ENCODE measurements at regions not wholly inside any gene's neighbourhood (a gene's known extent, or its start where the extent isn't known, plus 50 kb on each side); places are given as distances from the start of the nearest gene placed in this dataset.

DNA sequence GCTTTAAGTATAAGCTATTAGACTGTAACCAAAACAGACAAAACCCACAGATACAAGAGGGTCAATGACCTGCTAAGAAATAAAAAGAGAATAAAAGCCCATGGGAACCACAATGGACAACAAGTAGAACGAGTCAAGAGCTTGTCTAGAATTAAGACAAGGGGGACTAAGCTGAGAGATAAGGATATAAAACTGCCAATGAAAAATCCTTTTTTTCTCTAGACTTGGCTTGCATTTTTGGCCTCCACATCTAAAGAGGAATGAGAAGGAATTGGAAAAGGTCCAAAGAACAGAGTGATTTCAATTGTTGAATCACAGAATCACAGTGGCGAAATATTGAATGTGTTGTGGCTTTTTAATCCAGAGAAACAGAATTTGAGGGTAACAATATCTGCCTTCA is 135.7 kb downstream of the QDPR start:
- no peaks in the 10 kb centered on the region for H3K36me3 Mint-ChIP-seq (ENCODE audit: low read depth)
- no peaks in the 10 kb centered on the region for H3K9me3 Mint-ChIP-seq
- TF ChIP-seq, protein P1, sequence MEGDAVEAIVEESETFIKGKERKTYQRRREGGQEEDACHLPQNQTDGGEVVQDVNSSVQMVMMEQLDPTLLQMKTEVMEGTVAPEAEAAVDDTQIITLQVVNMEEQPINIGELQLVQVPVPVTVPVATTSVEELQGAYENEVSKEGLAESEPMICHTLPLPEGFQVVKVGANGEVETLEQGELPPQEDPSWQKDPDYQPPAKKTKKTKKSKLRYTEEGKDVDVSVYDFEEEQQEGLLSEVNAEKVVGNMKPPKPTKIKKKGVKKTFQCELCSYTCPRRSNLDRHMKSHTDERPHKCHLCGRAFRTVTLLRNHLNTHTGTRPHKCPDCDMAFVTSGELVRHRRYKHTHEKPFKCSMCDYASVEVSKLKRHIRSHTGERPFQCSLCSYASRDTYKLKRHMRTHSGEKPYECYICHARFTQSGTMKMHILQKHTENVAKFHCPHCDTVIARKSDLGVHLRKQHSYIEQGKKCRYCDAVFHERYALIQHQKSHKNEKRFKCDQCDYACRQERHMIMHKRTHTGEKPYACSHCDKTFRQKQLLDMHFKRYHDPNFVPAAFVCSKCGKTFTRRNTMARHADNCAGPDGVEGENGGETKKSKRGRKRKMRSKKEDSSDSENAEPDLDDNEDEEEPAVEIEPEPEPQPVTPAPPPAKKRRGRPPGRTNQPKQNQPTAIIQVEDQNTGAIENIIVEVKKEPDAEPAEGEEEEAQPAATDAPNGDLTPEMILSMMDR (IDR thresholded peaks at IDR 0.05; ENCODE audit: unreplicated experiment in 3 of 3): no peak
- H3K4me1 Mint-ChIP-seq: peaks cover 30% of the 10 kb centered on the region
- H3K27ac Mint-ChIP-seq: peak overlapping the region; percentile 76 to 93 (median 91)
- H3K27me3 Mint-ChIP-seq (ENCODE audit: low read depth): no peaks in the 10 kb centered on the region
- peak overlapping the region in 2 of 3 experiments; percentile 11 to 21 for H3K4me3 Mint-ChIP-seq

DNA sequence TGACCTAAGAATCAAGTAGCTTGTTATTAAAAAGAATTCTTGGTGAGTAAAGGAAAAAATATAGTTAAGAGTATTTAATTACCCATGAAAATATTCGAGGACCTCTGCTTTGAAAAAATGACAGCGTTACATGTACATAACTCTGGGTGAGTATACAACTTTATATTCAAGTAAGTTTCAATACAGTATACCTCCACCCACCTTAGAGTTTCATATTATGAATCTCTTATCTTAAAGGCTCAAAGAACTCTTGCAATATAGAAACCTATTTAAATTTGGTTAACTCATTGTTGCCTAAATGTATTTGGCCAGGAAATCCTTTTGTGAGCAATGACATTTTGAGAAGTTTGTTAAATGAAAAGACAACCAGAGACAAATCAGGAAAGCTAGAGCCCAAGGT is 138.2 kb downstream of the QDPR start:
- no peaks in the 10 kb centered on the region for H3K27me3 Mint-ChIP-seq (ENCODE audit: low read depth)
- H3K4me1 Mint-ChIP-seq: peaks cover 24% of the 10 kb centered on the region
- H3K4me3 Mint-ChIP-seq: no peak overlapping the region
- H3K9me3 Mint-ChIP-seq: no peaks in the 10 kb centered on the region
- no peak overlapping the region for H3K27ac Mint-ChIP-seq
- TF ChIP-seq, protein P1 (IDR thresholded peaks at IDR 0.05; ENCODE audit: unreplicated experiment in 3 of 3): no peak
- no peaks in the 10 kb centered on the region for H3K36me3 Mint-ChIP-seq (ENCODE audit: low read depth)

GRCh38 chr4:17370818-17371217 is 141.1 kb downstream of the QDPR start:
- Mint-ChIP-seq H3K4me1 (peaks cover 8% of the 10 kb centered on the region), H3K36me3 (ENCODE audit: low read depth) (no peaks in the 10 kb centered on the region), H3K27ac (peak overlapping the region in 1 of 3 experiments; percentile 12), H3K4me3 (no peak overlapping the region), H3K27me3 (ENCODE audit: low read depth) (no peaks in the 10 kb centered on the region), H3K9me3 (no peaks in the 10 kb centered on the region)
- TF ChIP-seq, protein P1 (IDR thresholded peaks at IDR 0.05; ENCODE audit: unreplicated experiment in 3 of 3): no peak

DNA sequence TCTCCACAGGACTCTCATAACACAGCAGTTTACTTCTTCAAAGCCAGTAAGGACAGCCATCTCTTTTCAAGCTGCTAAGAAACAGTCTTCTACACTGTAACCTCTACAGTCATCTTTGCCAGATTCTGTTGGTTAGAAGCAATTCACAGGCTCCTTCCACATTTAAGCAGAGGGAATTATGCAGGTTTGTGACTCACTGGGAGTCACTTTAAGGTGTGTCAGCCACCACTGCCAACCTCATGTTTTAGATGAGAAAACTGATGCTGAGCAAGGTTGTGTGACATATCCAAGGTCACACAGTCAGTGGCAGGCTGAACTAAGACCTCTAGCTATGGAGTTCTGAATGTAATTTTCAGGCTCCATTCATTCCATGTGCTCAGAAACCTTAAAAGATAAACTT is 143.5 kb downstream of the QDPR start:
- Mint-ChIP-seq H3K27me3 (ENCODE audit: low read depth) (peaks cover 5% of the 10 kb centered on the region), H3K27ac (no peak overlapping the region), H3K9me3 (no peaks in the 10 kb centered on the region), H3K36me3 (ENCODE audit: low read depth) (no peaks in the 10 kb centered on the region), H3K4me1 (peaks cover 3% of the 10 kb centered on the region), H3K4me3 (no peak overlapping the region)
- TF ChIP-seq, protein P1 (IDR thresholded peaks at IDR 0.05; ENCODE audit: unreplicated experiment in 3 of 3): no peak

GRCh38 chr4:17367201-17367600 is 144.7 kb downstream of the QDPR start:
- Mint-ChIP-seq H3K36me3 (ENCODE audit: low read depth) (no peaks in the 10 kb centered on the region), H3K4me1 (peaks cover 3% of the 10 kb centered on the region), H3K9me3 (no peaks in the 10 kb centered on the region), H3K4me3 (no peak overlapping the region), H3K27me3 (ENCODE audit: low read depth) (peaks cover 5% of the 10 kb centered on the region), H3K27ac (no peak overlapping the region)
- TF ChIP-seq, protein P1 (IDR thresholded peaks at IDR 0.05; ENCODE audit: unreplicated experiment in 3 of 3): no peak

DNA sequence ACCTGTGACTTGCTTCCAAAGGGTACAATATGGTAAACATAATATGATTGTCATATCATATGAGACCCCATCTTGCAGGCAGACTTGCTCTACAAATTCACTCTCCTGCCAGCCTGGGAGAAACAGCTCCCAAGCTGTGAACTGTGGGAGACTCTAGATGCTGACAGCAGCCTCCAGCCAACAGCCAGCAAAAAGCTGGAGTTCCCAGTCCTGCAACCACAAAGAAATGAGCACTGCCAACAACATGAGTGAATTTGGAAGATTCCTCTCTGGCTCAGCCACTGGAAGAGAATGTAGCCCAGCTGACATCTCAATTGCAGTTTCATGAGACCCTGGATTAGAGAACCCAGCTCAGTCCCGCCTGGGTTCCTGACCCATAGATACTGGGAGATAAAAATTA is 145.4 kb downstream of the QDPR start:
- TF ChIP-seq, protein P1 (IDR thresholded peaks at IDR 0.05; ENCODE audit: unreplicated experiment in 3 of 3): no peak
- Mint-ChIP-seq H3K4me3 (no peak overlapping the region), H3K4me1 (peaks cover 3% of the 10 kb centered on the region), H3K9me3 (no peaks in the 10 kb centered on the region), H3K27ac (no peak overlapping the region), H3K27me3 (ENCODE audit: low read depth) (peaks cover 5% of the 10 kb centered on the region), H3K36me3 (ENCODE audit: low read depth) (no peaks in the 10 kb centered on the region)

Data from nephron (organoid).